H1 (cell line): ENCODE measurements at regions not wholly inside any gene's neighbourhood (a gene's known extent, or its start where the extent isn't known, plus 50 kb on each side); places are given as distances from the start of the nearest gene placed in this dataset.

Source experiments
- CTCF ChIA-PET: fragments of 300-600 bp; sonication (Branson Sonifier 250); formaldehyde crosslinking; loops from one replicate; lab custom pipeline; 2021; ENCODE audit not compliant: partially characterized antibody; lab: Charles Lee
- POLR2A ChIA-PET: fragments of 300-600 bp; sonication (Branson Sonifier 250); formaldehyde crosslinking; loops from one replicate; lab custom pipeline; 2021; ENCODE audit warnings: inconsistent platforms; ENCODE audit not compliant: partially characterized antibody; lab: Charles Lee
- DNase-seq, 2 experiments: peaks; one replicate each; pipeline versions ENCODE4 v3.0.0 to v3.0.0-alpha.2; 2010 to 2022; ENCODE audit warnings: low spot score in 2 of 2, low read depth in 1 of 2, mixed read lengths in 1 of 2
- FAIRE-seq: peaks from 2 replicates; lab custom pipeline; 2011; peaks lifted over from hg19 to GRCh38; lab: Jason Lieb, UNC
- H2AFZ ChIP-seq: 2 replicates; pipeline ENCODE4 v1.8.1; 2012; ENCODE audit warnings: low read length, inconsistent platforms
- H2AK5ac ChIP-seq: 2 replicates; pipeline ENCODE4 v1.6.1; 2013; ENCODE audit warnings: low read depth, low read length
- H2BK120ac ChIP-seq: replicated peaks from 2 replicates; pipeline ENCODE3; 2013; ENCODE audit warnings: low read depth, low read length, inconsistent platforms
- H2BK12ac ChIP-seq: 2 replicates; pipeline ENCODE4 v1.6.1; 2013; ENCODE audit warnings: low read depth, low read length
- H2BK15ac ChIP-seq: 2 replicates; pipeline ENCODE4 v1.6.1; 2013; ENCODE audit warnings: low read length
- H2BK20ac ChIP-seq: 2 replicates; pipeline ENCODE4 v1.6.1; 2013; ENCODE audit warnings: low read length
- H2BK5ac ChIP-seq: 2 replicates; pipeline ENCODE4 v1.6.1; 2013; ENCODE audit warnings: low read depth, low read length
- H3K14ac ChIP-seq: 2 replicates; pipeline ENCODE4 v1.6.1; 2013; ENCODE audit warnings: inconsistent platforms; ENCODE audit not compliant: insufficient read length
- H3K18ac ChIP-seq: 2 replicates; pipeline ENCODE4 v1.6.1; 2013; ENCODE audit warnings: low read length; ENCODE audit errors: extremely low read depth
- H3K23ac ChIP-seq: 2 replicates; pipeline ENCODE4 v1.6.1; 2013; ENCODE audit warnings: inconsistent platforms; ENCODE audit not compliant: insufficient read length
- H3K23me2 ChIP-seq: 2 replicates; pipeline ENCODE4 v1.6.1; 2013; ENCODE audit warnings: low read depth, low read length
- H3K27ac ChIP-seq: 2 replicates; pipeline ENCODE4 v1.6.1; 2011; ENCODE audit warnings: low read depth, low read length, inconsistent platforms
- H3K27me3 ChIP-seq, 4 experiments: replicated peaks in 1 of 4; 1 replicate in 1 of 4; 2 replicates in 3 of 4; pipeline versions ENCODE4 v1.6.1 to v1.8.1; 2011 to 2013; ENCODE audit warnings: low read length in 3 of 4, mild to moderate bottlenecking in 3 of 4, inconsistent platforms in 2 of 4, mixed read lengths in 2 of 4, moderate library complexity in 1 of 4; ENCODE audit not compliant: control insufficient read depth in 3 of 4, insufficient read depth in 3 of 4; ENCODE audit errors: extremely low read depth in 1 of 4
- H3K36me3 ChIP-seq, 4 experiments: 2 replicates each; pipeline versions ENCODE4 v1.6.1 to v1.8.1; 2011 to 2013; ENCODE audit warnings: mild to moderate bottlenecking in 4 of 4, low read length in 3 of 4, moderate library complexity in 2 of 4, control low read depth in 1 of 4, inconsistent platforms in 1 of 4; ENCODE audit not compliant: insufficient read depth in 4 of 4, control insufficient read depth in 2 of 4
- H3K4ac ChIP-seq: replicated peaks from 2 replicates; pipeline ENCODE3; 2013; ENCODE audit warnings: low read length, low read depth, mixed read lengths, inconsistent platforms; ENCODE audit not compliant: insufficient read length
- H3K4me1 ChIP-seq, 4 experiments: replicated peaks in 1 of 4; 1 replicate in 1 of 4; 2 replicates in 3 of 4; pipeline versions ENCODE4 v1.6.1 to v1.8.1; 2011 to 2013; ENCODE audit warnings: low read length in 3 of 4, inconsistent platforms in 2 of 4, mixed read lengths in 1 of 4; ENCODE audit not compliant: insufficient read depth in 4 of 4, control insufficient read depth in 3 of 4
- H3K4me2 ChIP-seq, 2 experiments: 2 replicates each; pipeline versions ENCODE4 v1.6.1 to v1.8.1; 2011 to 2013; ENCODE audit warnings: low read depth in 2 of 2, low read length in 2 of 2, control low read depth in 1 of 2, inconsistent platforms in 1 of 2, mild to moderate bottlenecking in 1 of 2; ENCODE audit not compliant: insufficient read depth in 1 of 2
- H3K4me3 ChIP-seq, 4 experiments: fragments of 200-600, 300-600 bp in 1 of 4; sonication (generic), shearing (Covaris generic), sonication (Bioruptor Twin) in 1 of 4; 2 replicates each; pipeline versions ENCODE4 v1.5.1 to v1.8.1; 2011 to 2016; ENCODE audit warnings: low read length in 4 of 4, low read depth in 3 of 4, control low read depth in 2 of 4, inconsistent platforms in 2 of 4, mild to moderate bottlenecking in 2 of 4, mixed read lengths in 1 of 4, moderate library complexity in 1 of 4; ENCODE audit not compliant: insufficient read depth in 2 of 4; ENCODE audit errors: extremely low read depth in 1 of 4
- H3K56ac ChIP-seq: replicated peaks from 2 replicates; pipeline ENCODE3; 2013; ENCODE audit warnings: low read depth, mild to moderate bottlenecking, mixed read lengths, low read length, inconsistent platforms; ENCODE audit not compliant: insufficient read length
- H3K79me1 ChIP-seq: 2 replicates; pipeline ENCODE4 v1.6.1; 2013; ENCODE audit warnings: low read depth, low read length, control low read depth
- H3K79me2 ChIP-seq, 2 experiments: 2 replicates each; pipeline versions ENCODE4 v1.6.1 to v1.8.1; 2012 to 2013; ENCODE audit warnings: low read length in 2 of 2, mild to moderate bottlenecking in 2 of 2, inconsistent platforms in 1 of 2; ENCODE audit not compliant: insufficient read depth in 2 of 2, control insufficient read depth in 1 of 2
- H3K9ac ChIP-seq, 4 experiments: replicated peaks in 1 of 4; 1 replicate in 1 of 4; 2 replicates in 3 of 4; pipeline versions ENCODE4 v1.6.1 to v1.8.1; 2011 to 2013; ENCODE audit warnings: low read depth in 3 of 4, low read length in 3 of 4, control low read depth in 2 of 4, mild to moderate bottlenecking in 2 of 4, moderate library complexity in 2 of 4, inconsistent platforms in 1 of 4; ENCODE audit errors: extremely low read depth in 1 of 4
- H3K9me3 ChIP-seq, 2 experiments: 2 replicates each; pipeline versions ENCODE4 v1.6.1 to v1.8.1; 2012 to 2013; ENCODE audit warnings: mild to moderate bottlenecking in 2 of 2, moderate library complexity in 2 of 2, control low read depth in 1 of 2, inconsistent platforms in 1 of 2, low read depth in 1 of 2, low read length in 1 of 2, mixed read lengths in 1 of 2; ENCODE audit not compliant: insufficient read depth in 2 of 2
- H4K20me1 ChIP-seq, 2 experiments: replicated peaks in 1 of 2; 2 replicates each; pipeline versions ENCODE3 to v1.8.1; 2011 to 2013; ENCODE audit warnings: inconsistent platforms in 2 of 2, low read length in 2 of 2, mild to moderate bottlenecking in 1 of 2; ENCODE audit not compliant: insufficient read depth in 2 of 2, control insufficient read depth in 1 of 2
- H4K5ac ChIP-seq: 2 replicates; pipeline ENCODE4 v1.6.1; 2013; ENCODE audit warnings: low read length, low read depth, mixed read lengths, inconsistent platforms; ENCODE audit not compliant: insufficient read length
- H4K8ac ChIP-seq: 2 replicates; pipeline ENCODE4 v1.8.0; 2013; ENCODE audit warnings: mild to moderate bottlenecking, moderate library complexity, low read length, inconsistent platforms; ENCODE audit not compliant: insufficient read depth; ENCODE audit errors: extremely low read depth
- H4K91ac ChIP-seq: replicated peaks from 2 replicates; pipeline ENCODE3; 2013; ENCODE audit warnings: low read length, mixed read lengths, inconsistent platforms; ENCODE audit not compliant: insufficient read length
- ASH2L ChIP-seq: fragments of 200-600, 300-600 bp; sonication (generic); IDR thresholded peaks from one replicate; pipeline ENCODE4 v1.7.1; 2017; ENCODE audit warnings: low read length
- BACH1 ChIP-seq: IDR thresholded peaks from 2 replicates; pipeline ENCODE4 v1.6.1; 2012; ENCODE audit warnings: low read length, improper control_type of control experiment
- CREB1 ChIP-seq: IDR thresholded peaks from 2 replicates; pipeline ENCODE4 v1.6.1; 2012; ENCODE audit warnings: inconsistent platforms
- EGR1 ChIP-seq: IDR thresholded peaks from 2 replicates; pipeline ENCODE4 v1.6.1; 2011; ENCODE audit warnings: low read depth, low read length, borderline replicate concordance
- EZH2 ChIP-seq: fragments of 200-600 bp; sonication (generic); IDR thresholded peaks from 2 replicates; pipeline ENCODE4 v1.7.1; 2012; ENCODE audit warnings: low read depth, mild to moderate bottlenecking, moderate library complexity, low read length, inconsistent platforms; ENCODE audit not compliant: severe bottlenecking
- GTF2F1 ChIP-seq: IDR thresholded peaks from 2 replicates; pipeline ENCODE4 v1.6.1; 2012; ENCODE audit warnings: low read depth, low read length, improper control_type of control experiment, borderline replicate concordance
- KDM4A ChIP-seq: IDR thresholded peaks from one replicate; pipeline ENCODE4 v1.7.1; 2012; ENCODE audit warnings: low read depth, mild to moderate bottlenecking, moderate library complexity, low read length, inconsistent platforms; ENCODE audit not compliant: severe bottlenecking
- KDM5A ChIP-seq: fragments of 200-600 bp; IDR thresholded peaks from 2 replicates; pipeline ENCODE4 v1.7.1; 2012; ENCODE audit warnings: mild to moderate bottlenecking, low read length, inconsistent platforms, mixed read lengths
- MAFK ChIP-seq: IDR thresholded peaks from 2 replicates; pipeline ENCODE4 v1.6.1; 2012; ENCODE audit warnings: low read depth, mild to moderate bottlenecking, improper control_type of control experiment, low read length
- NANOG ChIP-seq: IDR thresholded peaks from 2 replicates; pipeline ENCODE4 v1.6.1; 2011; ENCODE audit warnings: low read length, low read depth, mild to moderate bottlenecking, inconsistent platforms; ENCODE audit not compliant: insufficient read depth, poor library complexity, severe bottlenecking
- POLR2A ChIP-seq, 2 experiments: IDR thresholded peaks; 1 replicate in 1 of 2; 2 replicates in 1 of 2; pipeline ENCODE4 v1.6.1; 2011; ENCODE audit warnings: low read depth in 2 of 2, low read length in 2 of 2, mild to moderate bottlenecking in 2 of 2; ENCODE audit errors: control extremely low read depth in 1 of 2
- POLR2AphosphoS5 ChIP-seq: IDR thresholded peaks from 2 replicates; pipeline ENCODE4 v1.6.1; 2011; ENCODE audit warnings: low read depth, low read length
- SIN3A ChIP-seq, 2 experiments: IDR thresholded peaks in 1 of 2; conservative IDR thresholded peaks in 1 of 2; 2 replicates each; pipeline ENCODE4 v1.6.1; 2011 to 2012; ENCODE audit warnings: low read length in 2 of 2, improper control_type of control experiment in 1 of 2, low read depth in 1 of 2, mild to moderate bottlenecking in 1 of 2
- TAF1 ChIP-seq: IDR thresholded peaks from 2 replicates; pipeline ENCODE4 v1.6.1; 2011; ENCODE audit warnings: mild to moderate bottlenecking, low read depth, low read length
- TAF7 ChIP-seq: optimal IDR thresholded peaks from 2 replicates; pipeline ENCODE3; 2011; ENCODE audit warnings: low read depth, mild to moderate bottlenecking, inconsistent platforms, low read length, moderate library complexity, borderline replicate concordance
- WGBS, 2 experiments: shearing (Covaris generic) in 1 of 2; methylation state at CpG; one replicate each; pipeline versions ENCODE4 v1.1.6 to v1.1.7; 2013 to 2015; ENCODE audit warnings: low lambda C conversion rate in 2 of 2, mixed read lengths in 2 of 2, inconsistent platforms in 1 of 2, low coverage in 1 of 2, missing lambda C conversion rate in 1 of 2; ENCODE audit not compliant: insufficient replicate concordance in 2 of 2, insufficient coverage in 1 of 2, insufficient read length in 1 of 2; ENCODE audit errors: extremely low coverage in 1 of 2, missing lambda C conversion rate in 1 of 2; 5-methylcytosine and 5-hydroxymethylcytosine counted together

- no peak overlapping the region for H3K18ac ChIP-seq
- H2BK5ac ChIP-seq = no peak overlapping the region
- no peaks in the 10 kb centered on the region for H4K20me1 ChIP-seq
- H3K9me3 ChIP-seq = no peaks in the 10 kb centered on the region
- TF ChIP-seq POLR2AphosphoS5 = no peak
- no peak for TF ChIP-seq POLR2A (IDR thresholded peaks at IDR 0.05; ENCODE audit: control extremely low read depth in 1 of 2, low read depth in 2 of 2, low read length in 2 of 2)
- no peak for TF ChIP-seq CREB1
- no peak for TF ChIP-seq TAF7
- no peak for TF ChIP-seq SIN3A (conservative IDR thresholded peaks at IDR 0.05 in 1 of 2, IDR thresholded peaks at IDR 0.05 in 1 of 2; ENCODE audit: low read depth in 1 of 2, low read length in 2 of 2)
- TF ChIP-seq EGR1 = no peak
- no peak for TF ChIP-seq KDM4A
- no peak for TF ChIP-seq MAFK
- no peak for TF ChIP-seq NANOG
- TF ChIP-seq TAF1 = no peak
- TF ChIP-seq GTF2F1 = no peak
- no peak for TF ChIP-seq BACH1
- no peak for TF ChIP-seq ASH2L
- TF ChIP-seq EZH2 = no peak
- TF ChIP-seq KDM5A = no peak
- no peak overlapping the region for H4K5ac ChIP-seq
- no peaks in the 10 kb centered on the region for H3K36me3 ChIP-seq
- no peak overlapping the region for H3K23ac ChIP-seq
- no peak overlapping the region for H3K14ac ChIP-seq
- no peaks in the 10 kb centered on the region; the same call in 1 of the 2 replicates for H3K23me2 ChIP-seq
- H2BK12ac ChIP-seq = no peak overlapping the region
- FAIRE-seq (no peak), DNase-seq (no peak)
- H3K27me3 ChIP-seq = no peaks in the 10 kb centered on the region
- H3K79me2 ChIP-seq = no peaks in the 10 kb centered on the region
- ChIA-PET CTCF (no interaction called here), POLR2A (no interaction called here)
- H3K4me3 ChIP-seq = no peak overlapping the region
- H3K4ac ChIP-seq = no peak overlapping the region
- H3K9ac ChIP-seq = no peak overlapping the region
- no peak overlapping the region for H2BK20ac ChIP-seq
- WGBS, 2 experiments = 94% methylated on average over 10 of the region's 10 CpGs; no CpG with 5 or more reads in 1 of the 2 experiments
- H2BK15ac ChIP-seq = no peak overlapping the region
- no peaks in the 10 kb centered on the region for H3K4me1 ChIP-seq
- no peak overlapping the region for H3K27ac ChIP-seq
- H3K79me1 ChIP-seq = no peaks in the 10 kb centered on the region
- H3K56ac ChIP-seq = no peak overlapping the region
- H2AK5ac ChIP-seq = no peak overlapping the region
- H4K91ac ChIP-seq = no peak overlapping the region
- no peak overlapping the region for H2BK120ac ChIP-seq
- H2AFZ ChIP-seq = no peak overlapping the region
- no peak overlapping the region for H4K8ac ChIP-seq
- no peak overlapping the region for H3K4me2 ChIP-seq
Observed at GRCh38 chr2:82819951-82820350, 1639.1 kb downstream of the SUCLG1 start.
